CD4-positive, alpha-beta T cell (primary cell): ENCODE measurements at regions not wholly inside any gene's neighbourhood (a gene's known extent, or its start where the extent isn't known, plus 50 kb on each side); places are given as distances from the start of the nearest gene placed in this dataset.

ENCODE experiments used
- ATAC-seq: fragments of 200-7000 bp; cut with Tn5 transposase; one replicate; pipeline ENCODE4 v1.10.0; 2022; ENCODE audit warnings: mild to moderate bottlenecking; ENCODE audit not compliant: poor library complexity
- CTCF ChIA-PET: fragments of 350-600 bp; sonication (Branson Sonifier 250); formaldehyde crosslinking; loops from one replicate; lab custom pipeline; 2021; ENCODE audit warnings: antibody characterized with exemption, inconsistent platforms; lab: Charles Lee
- POLR2A ChIA-PET: fragments of 350-600 bp; sonication (Branson Sonifier 250); formaldehyde crosslinking; loops from one replicate; lab custom pipeline; 2021; ENCODE audit warnings: antibody characterized with exemption, inconsistent platforms; lab: Charles Lee
- DNase-seq, 14 experiments: peaks; one replicate each; pipeline ENCODE4 v3.0.0-alpha.2; 2013 to 2020; ENCODE audit warnings: mixed read lengths in 2 of 14
- H3K27ac ChIP-seq, 2 donors: one replicate each; pipeline versions ENCODE4 v1.5.1 to v1.7.0; 2013; ENCODE audit warnings: low read length in 2 of 2, low read depth in 1 of 2, mild to moderate bottlenecking in 1 of 2
- H3K27me3 ChIP-seq, 2 experiments: 1 replicate in 1 of 2; 2 replicates in 1 of 2; pipeline versions ENCODE4 v1.6.1 to v1.7.0; 2013; ENCODE audit warnings: low read length in 2 of 2, control low read depth in 1 of 2, mild to moderate bottlenecking in 1 of 2, moderate library complexity in 1 of 2; ENCODE audit not compliant: insufficient read depth in 2 of 2, control insufficient read depth in 1 of 2
- H3K36me3 ChIP-seq: one replicate; pipeline ENCODE4 v1.6.1; 2013; ENCODE audit warnings: low read length, control low read depth; ENCODE audit not compliant: insufficient read depth
- H3K4me1 ChIP-seq: one replicate; pipeline ENCODE4 v1.6.1; 2013; ENCODE audit warnings: low read length, control low read depth; ENCODE audit not compliant: insufficient read depth
- H3K4me3 ChIP-seq: one replicate; pipeline ENCODE4 v1.5.1; 2013; ENCODE audit warnings: mild to moderate bottlenecking, low read length, moderate library complexity
- H3K9me3 ChIP-seq, 2 experiments: 1 replicate in 1 of 2; 2 replicates in 1 of 2; pipeline versions ENCODE4 v1.6.1 to v1.7.0; 2013; ENCODE audit warnings: low read length in 2 of 2, mild to moderate bottlenecking in 2 of 2, control low read depth in 1 of 2, moderate library complexity in 1 of 2; ENCODE audit not compliant: control insufficient read depth in 1 of 2, insufficient read depth in 1 of 2
- H3K27ac Mint-ChIP-seq: one replicate; pipeline ENCODE4 v1.8.0; 2020; ENCODE audit warnings: mixed read lengths
- H3K27me3 Mint-ChIP-seq: one replicate; pipeline ENCODE4 v1.8.0; 2021; ENCODE audit warnings: mixed read lengths
- H3K36me3 Mint-ChIP-seq: one replicate; pipeline ENCODE4 v1.8.0; 2021; ENCODE audit warnings: low read depth, mixed read lengths
- H3K4me1 Mint-ChIP-seq: one replicate; pipeline ENCODE4 v1.8.0; 2021; ENCODE audit warnings: low read depth, mixed read lengths
- H3K4me3 Mint-ChIP-seq: one replicate; pipeline ENCODE4 v1.8.0; 2020; ENCODE audit warnings: mild to moderate bottlenecking, mixed read lengths
- H3K9me3 Mint-ChIP-seq: one replicate; pipeline ENCODE4 v1.8.0; 2020; ENCODE audit warnings: mixed read lengths
- intact Hi-C, 2 experiments: fragments of 100-400 bp; cut with DNase I in 1 of 2; cut with micrococcal nuclease in 1 of 2; formaldehyde crosslinking; loops; one replicate each; pipeline versions ENCODE4 v1.15.1 to v1.9.0; 2023 to 2025; cut with DNase I, micrococcal nuclease
- TF ChIP-seq, protein P1 (sequence below): fragments of 200-600 bp; IDR thresholded peaks from one replicate; pipeline ENCODE4 v1.8.0; 2022; ENCODE audit warnings: antibody characterized with exemption, mild to moderate bottlenecking

DNA sequence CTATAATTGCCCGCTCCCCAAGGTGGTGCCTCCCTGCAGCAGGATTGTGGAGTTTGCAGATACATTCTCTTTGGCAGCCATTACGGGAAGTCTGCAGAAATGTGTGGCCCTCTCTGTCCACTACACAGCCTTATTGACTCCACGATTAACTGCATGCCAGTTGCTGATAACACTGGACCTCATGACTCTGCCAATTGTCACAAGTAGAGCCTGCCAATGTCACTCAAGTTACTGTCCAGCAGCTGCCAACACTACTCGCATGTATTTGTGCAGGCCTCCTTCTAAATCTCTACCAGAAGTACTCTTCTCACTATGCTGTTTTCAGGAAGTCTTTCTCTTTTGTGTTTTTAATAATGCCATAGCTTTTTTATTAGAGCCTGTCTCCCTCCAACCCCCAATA is 128.8 kb downstream of the PPP1R3A start:
- no peaks in the 10 kb centered on the region for H3K36me3 ChIP-seq
- Mint-ChIP-seq H3K27ac (no peak overlapping the region), H3K27me3 (no peaks in the 10 kb centered on the region), H3K4me3 (no peak overlapping the region), H3K4me1 (no peaks in the 10 kb centered on the region), H3K36me3 (no peaks in the 10 kb centered on the region), H3K9me3 (no peaks in the 10 kb centered on the region)
- no peaks in the 10 kb centered on the region for H3K4me1 ChIP-seq
- TF ChIP-seq, protein P1, sequence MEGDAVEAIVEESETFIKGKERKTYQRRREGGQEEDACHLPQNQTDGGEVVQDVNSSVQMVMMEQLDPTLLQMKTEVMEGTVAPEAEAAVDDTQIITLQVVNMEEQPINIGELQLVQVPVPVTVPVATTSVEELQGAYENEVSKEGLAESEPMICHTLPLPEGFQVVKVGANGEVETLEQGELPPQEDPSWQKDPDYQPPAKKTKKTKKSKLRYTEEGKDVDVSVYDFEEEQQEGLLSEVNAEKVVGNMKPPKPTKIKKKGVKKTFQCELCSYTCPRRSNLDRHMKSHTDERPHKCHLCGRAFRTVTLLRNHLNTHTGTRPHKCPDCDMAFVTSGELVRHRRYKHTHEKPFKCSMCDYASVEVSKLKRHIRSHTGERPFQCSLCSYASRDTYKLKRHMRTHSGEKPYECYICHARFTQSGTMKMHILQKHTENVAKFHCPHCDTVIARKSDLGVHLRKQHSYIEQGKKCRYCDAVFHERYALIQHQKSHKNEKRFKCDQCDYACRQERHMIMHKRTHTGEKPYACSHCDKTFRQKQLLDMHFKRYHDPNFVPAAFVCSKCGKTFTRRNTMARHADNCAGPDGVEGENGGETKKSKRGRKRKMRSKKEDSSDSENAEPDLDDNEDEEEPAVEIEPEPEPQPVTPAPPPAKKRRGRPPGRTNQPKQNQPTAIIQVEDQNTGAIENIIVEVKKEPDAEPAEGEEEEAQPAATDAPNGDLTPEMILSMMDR = no peak
- ChIA-PET POLR2A (no interaction called here), CTCF (no interaction called here)
- ATAC-seq (no peak), DNase-seq (no peak)
- H3K9me3 ChIP-seq = peaks cover 0 to 3% of the 10 kb centered on the region in 2 experiments
- intact Hi-C loops = no loop called here
- no peaks in the 10 kb centered on the region for H3K27me3 ChIP-seq
- no peak overlapping the region for H3K27ac ChIP-seq
- no peak overlapping the region for H3K4me3 ChIP-seq

DNA sequence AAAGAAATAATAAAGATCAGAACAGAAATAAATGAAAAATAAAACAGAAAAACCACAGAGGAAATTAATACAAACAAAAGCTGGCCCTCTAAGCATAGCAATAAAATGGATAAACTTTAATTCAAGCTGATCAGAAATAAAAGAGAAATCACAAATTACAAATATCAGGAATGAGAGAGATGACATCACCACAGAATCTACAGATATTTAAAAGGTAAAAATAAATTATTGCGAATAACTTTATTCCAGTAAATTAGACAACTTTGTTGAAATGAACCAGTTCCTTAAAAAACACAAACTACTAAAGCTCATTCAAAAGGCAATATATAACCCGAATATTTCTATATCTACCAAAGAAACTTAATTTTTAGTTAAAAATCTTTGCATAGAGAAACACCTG is 131.7 kb downstream of the PPP1R3A start:
- ATAC-seq (no peak), DNase-seq (no peak)
- H3K4me1 ChIP-seq = no peaks in the 10 kb centered on the region
- intact Hi-C loops = no loop called here
- no peak overlapping the region for H3K4me3 ChIP-seq
- H3K36me3 ChIP-seq = no peaks in the 10 kb centered on the region
- Mint-ChIP-seq H3K27me3 (no peaks in the 10 kb centered on the region), H3K36me3 (no peaks in the 10 kb centered on the region), H3K4me3 (no peak overlapping the region), H3K27ac (no peak overlapping the region), H3K9me3 (no peaks in the 10 kb centered on the region), H3K4me1 (no peaks in the 10 kb centered on the region)
- POLR2A ChIA-PET = no interaction called here
- H3K27me3 ChIP-seq = no peaks in the 10 kb centered on the region
- peaks cover 0 to 3% of the 10 kb centered on the region in 2 experiments for H3K9me3 ChIP-seq
- CTCF ChIA-PET = no interaction called here
- no peak overlapping the region for H3K27ac ChIP-seq
- TF ChIP-seq, protein P1 = no peak

DNA sequence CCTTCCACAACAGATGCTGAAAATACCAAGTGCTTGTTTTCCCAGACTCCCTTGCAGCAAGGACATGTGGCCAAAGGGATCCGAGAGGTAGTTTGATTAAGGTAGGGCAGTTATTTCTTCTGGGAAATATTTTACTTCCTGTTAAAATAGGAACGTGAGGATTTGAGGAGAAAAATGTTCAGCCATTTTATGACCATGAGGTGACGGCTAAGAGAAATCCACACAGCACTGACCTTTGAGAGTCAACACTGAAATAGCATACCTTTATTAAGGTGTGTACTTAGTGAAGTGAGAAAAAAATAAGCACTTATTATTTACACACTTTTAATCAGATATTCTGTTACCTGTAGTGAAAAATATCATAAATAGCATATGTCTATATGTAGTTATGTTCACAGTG is 133.9 kb downstream of the PPP1R3A start:
- H3K27me3 ChIP-seq = no peaks in the 10 kb centered on the region
- intact Hi-C loops = no loop called here

More for the DNA sequence above, 133.9 kb downstream of the PPP1R3A start:
- no peaks in the 10 kb centered on the region for H3K27me3 Mint-ChIP-seq
- Histone ChIP-seq H3K9me3 (peaks cover 0 to 3% of the 10 kb centered on the region in 2 experiments), H3K4me1 (no peaks in the 10 kb centered on the region), H3K36me3 (no peaks in the 10 kb centered on the region), H3K4me3 (no peak overlapping the region), H3K27ac (no peak overlapping the region)
- no peak overlapping the region for H3K27ac Mint-ChIP-seq
- DNase-seq = no peak
- no peaks in the 10 kb centered on the region for H3K9me3 Mint-ChIP-seq
- POLR2A ChIA-PET = no interaction called here
- TF ChIP-seq, protein P1 = no peak
- H3K4me1 Mint-ChIP-seq = no peaks in the 10 kb centered on the region
- H3K36me3 Mint-ChIP-seq = no peaks in the 10 kb centered on the region
- no peak for ATAC-seq
- CTCF ChIA-PET = no interaction called here
- H3K4me3 Mint-ChIP-seq = no peak overlapping the region
